ENCODE measurements at regions not wholly inside any gene's neighbourhood (a gene's known extent, or its start where the extent isn't known, plus 50 kb on each side); places are given as distances from the start of the nearest gene placed in this dataset.

DNA sequence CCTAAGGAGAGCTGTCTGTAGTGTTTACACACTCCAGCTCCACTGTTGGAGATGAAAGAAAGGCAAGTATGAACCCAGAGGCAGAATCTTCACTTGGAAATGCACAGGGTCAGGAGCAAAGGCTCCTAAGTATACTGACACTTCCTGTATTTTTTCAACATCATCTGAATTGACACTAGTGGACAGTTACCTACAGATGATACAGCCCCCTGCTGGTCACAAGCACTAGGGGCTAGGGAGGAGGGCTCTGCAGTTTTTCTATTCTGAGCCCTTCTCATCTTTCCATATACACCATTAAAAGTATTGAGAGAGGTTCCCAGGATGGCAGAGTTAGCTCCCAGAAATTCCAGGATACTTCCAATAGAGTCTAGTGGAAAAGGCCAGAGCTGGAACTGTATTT is 290.3 kb upstream of the API5 start:
- H3K27me3 ChIP-seq (ENCODE audit: control insufficient read depth in 2 of 2, insufficient read depth in 2 of 2, low read length in 2 of 2): no peaks in the 10 kb centered on the region
- no peaks in the 10 kb centered on the region for H3K36me3 Mint-ChIP-seq
- no peak overlapping the region for H3K27ac ChIP-seq (ENCODE audit: low read depth in 1 of 2, low read length in 2 of 2)
- TF ChIP-seq, protein P1, sequence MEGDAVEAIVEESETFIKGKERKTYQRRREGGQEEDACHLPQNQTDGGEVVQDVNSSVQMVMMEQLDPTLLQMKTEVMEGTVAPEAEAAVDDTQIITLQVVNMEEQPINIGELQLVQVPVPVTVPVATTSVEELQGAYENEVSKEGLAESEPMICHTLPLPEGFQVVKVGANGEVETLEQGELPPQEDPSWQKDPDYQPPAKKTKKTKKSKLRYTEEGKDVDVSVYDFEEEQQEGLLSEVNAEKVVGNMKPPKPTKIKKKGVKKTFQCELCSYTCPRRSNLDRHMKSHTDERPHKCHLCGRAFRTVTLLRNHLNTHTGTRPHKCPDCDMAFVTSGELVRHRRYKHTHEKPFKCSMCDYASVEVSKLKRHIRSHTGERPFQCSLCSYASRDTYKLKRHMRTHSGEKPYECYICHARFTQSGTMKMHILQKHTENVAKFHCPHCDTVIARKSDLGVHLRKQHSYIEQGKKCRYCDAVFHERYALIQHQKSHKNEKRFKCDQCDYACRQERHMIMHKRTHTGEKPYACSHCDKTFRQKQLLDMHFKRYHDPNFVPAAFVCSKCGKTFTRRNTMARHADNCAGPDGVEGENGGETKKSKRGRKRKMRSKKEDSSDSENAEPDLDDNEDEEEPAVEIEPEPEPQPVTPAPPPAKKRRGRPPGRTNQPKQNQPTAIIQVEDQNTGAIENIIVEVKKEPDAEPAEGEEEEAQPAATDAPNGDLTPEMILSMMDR (IDR thresholded peaks at IDR 0.05): no peak
- H3K4me2 ChIP-seq (replicated peaks; ENCODE audit: extremely low read depth, low read length, poor library complexity, severe bottlenecking): no peak overlapping the region
- H2AFZ ChIP-seq (ENCODE audit: insufficient read depth, low read depth, low read length, poor library complexity, severe bottlenecking): no peak overlapping the region
- peaks cover 0 to 1% (median 0%) of the 10 kb centered on the region in 3 donors for H3K27me3 Mint-ChIP-seq (ENCODE audit: low read depth in 3 of 3)
- no peak overlapping the region for H3K9ac ChIP-seq (ENCODE audit: insufficient read depth, low read length, poor library complexity, severe bottlenecking)
- no peak overlapping the region for H3K4me3 ChIP-seq (replicated peaks in 1 of 3; ENCODE audit: low read depth in 2 of 3, low read length in 3 of 3)
- intact Hi-C loops (cut with micrococcal nuclease): no loop called here
- H3K36me3 ChIP-seq (replicated peaks in 1 of 2; ENCODE audit: control insufficient read depth in 1 of 2, insufficient read depth in 2 of 2, low read length in 2 of 2): no peaks in the 10 kb centered on the region
- H3K4me1 Mint-ChIP-seq: no peaks in the 10 kb centered on the region
- no peak overlapping the region for H3K4me3 Mint-ChIP-seq
- no peaks in the 10 kb centered on the region for H3K9me3 ChIP-seq (replicated peaks in 1 of 2; ENCODE audit: control insufficient read depth in 1 of 2, insufficient read depth in 1 of 2, low read length in 2 of 2)
- H3K9me3 Mint-ChIP-seq: peaks cover 0 to 2% (median 0%) of the 10 kb centered on the region in 7 donors
- no peak overlapping the region for H3K27ac Mint-ChIP-seq
- H3K4me1 ChIP-seq (ENCODE audit: control insufficient read depth in 1 of 2, insufficient read depth in 2 of 2, low read length in 2 of 2): no peaks in the 10 kb centered on the region
- DNase-seq: no peak
- no peaks in the 10 kb centered on the region for H4K20me1 ChIP-seq (ENCODE audit: insufficient read depth, low read length)
- H3K79me2 ChIP-seq (ENCODE audit: insufficient read depth, low read length): no peaks in the 10 kb centered on the region

GRCh38 chr11:43034341-43034740 is 277.5 kb upstream of the API5 start:
- H3K27me3 ChIP-seq (ENCODE audit: control insufficient read depth in 2 of 2, insufficient read depth in 2 of 2, low read length in 2 of 2): no peaks in the 10 kb centered on the region
- no peak overlapping the region for H3K4me3 ChIP-seq (replicated peaks in 1 of 3; ENCODE audit: low read depth in 2 of 3, low read length in 3 of 3)
- H3K36me3 ChIP-seq (replicated peaks in 1 of 2; ENCODE audit: control insufficient read depth in 1 of 2, insufficient read depth in 2 of 2, low read length in 2 of 2): no peaks in the 10 kb centered on the region
- H3K27me3 Mint-ChIP-seq (ENCODE audit: low read depth in 3 of 3): no peaks in the 10 kb centered on the region
- no peak overlapping the region for H3K4me3 Mint-ChIP-seq
- DNase-seq: no peak
- H3K27ac ChIP-seq (ENCODE audit: low read depth in 1 of 2, low read length in 2 of 2): no peak overlapping the region
- H3K4me2 ChIP-seq (replicated peaks; ENCODE audit: extremely low read depth, low read length, poor library complexity, severe bottlenecking): no peak overlapping the region
- peaks cover 0 to 7% (median 4%) of the 10 kb centered on the region in 7 donors for H3K9me3 Mint-ChIP-seq
- H3K36me3 Mint-ChIP-seq: no peaks in the 10 kb centered on the region
- no peaks in the 10 kb centered on the region for H3K4me1 ChIP-seq (ENCODE audit: control insufficient read depth in 1 of 2, insufficient read depth in 2 of 2, low read length in 2 of 2)
- WGBS (ENCODE audit: insufficient coverage): 33% methylated on average over 1 of the region's 3 CpGs
- H3K27ac Mint-ChIP-seq: no peak overlapping the region
- no peaks in the 10 kb centered on the region for H3K4me1 Mint-ChIP-seq
- H3K9ac ChIP-seq (ENCODE audit: insufficient read depth, low read length, poor library complexity, severe bottlenecking): no peak overlapping the region
- TF ChIP-seq, protein P1 (IDR thresholded peaks at IDR 0.05): no peak
- no peak overlapping the region for H2AFZ ChIP-seq (ENCODE audit: insufficient read depth, low read depth, low read length, poor library complexity, severe bottlenecking)
- peaks cover 0 to 4% of the 10 kb centered on the region in 2 donors for H3K9me3 ChIP-seq (replicated peaks in 1 of 2; ENCODE audit: control insufficient read depth in 1 of 2, insufficient read depth in 1 of 2, low read length in 2 of 2)
- H4K20me1 ChIP-seq (ENCODE audit: insufficient read depth, low read length): no peaks in the 10 kb centered on the region
- intact Hi-C loops (cut with micrococcal nuclease): no loop called here
- no peaks in the 10 kb centered on the region for H3K79me2 ChIP-seq (ENCODE audit: insufficient read depth, low read length)
